H1 (cell line): ENCODE measurements at regions not wholly inside any gene's neighbourhood (a gene's known extent, or its start where the extent isn't known, plus 50 kb on each side); places are given as distances from the start of the nearest gene placed in this dataset.

ENCODE experiments used
- ATF3 ChIP-seq: IDR thresholded peaks from 2 replicates; pipeline ENCODE4 v1.6.1; 2011; ENCODE audit warnings: low read depth, mild to moderate bottlenecking, low read length; ENCODE audit not compliant: insufficient read depth
- CEBPB ChIP-seq: IDR thresholded peaks from 2 replicates; pipeline ENCODE4 v1.6.1; 2012; ENCODE audit warnings: low read depth, low read length
- SAP30 ChIP-seq: fragments of 300-600 bp; sonication (generic); IDR thresholded peaks from 2 replicates; pipeline ENCODE4 v1.7.1; 2012; ENCODE audit warnings: low read length, moderate library complexity, mild to moderate bottlenecking, inconsistent platforms; ENCODE audit not compliant: insufficient read depth, insufficient replicate concordance
- TF ChIP-seq, protein P1 (sequence below): fragments of 300-600 bp; sonication (generic); IDR thresholded peaks from 2 replicates; pipeline ENCODE4 v1.7.1; 2012; ENCODE audit warnings: low read length, moderate library complexity, mild to moderate bottlenecking, inconsistent platforms; ENCODE audit not compliant: insufficient replicate concordance

GRCh38 chr12:112645586-112645985, 146.0 kb upstream of the RPH3A start (continued):
- TF ChIP-seq, protein P1, sequence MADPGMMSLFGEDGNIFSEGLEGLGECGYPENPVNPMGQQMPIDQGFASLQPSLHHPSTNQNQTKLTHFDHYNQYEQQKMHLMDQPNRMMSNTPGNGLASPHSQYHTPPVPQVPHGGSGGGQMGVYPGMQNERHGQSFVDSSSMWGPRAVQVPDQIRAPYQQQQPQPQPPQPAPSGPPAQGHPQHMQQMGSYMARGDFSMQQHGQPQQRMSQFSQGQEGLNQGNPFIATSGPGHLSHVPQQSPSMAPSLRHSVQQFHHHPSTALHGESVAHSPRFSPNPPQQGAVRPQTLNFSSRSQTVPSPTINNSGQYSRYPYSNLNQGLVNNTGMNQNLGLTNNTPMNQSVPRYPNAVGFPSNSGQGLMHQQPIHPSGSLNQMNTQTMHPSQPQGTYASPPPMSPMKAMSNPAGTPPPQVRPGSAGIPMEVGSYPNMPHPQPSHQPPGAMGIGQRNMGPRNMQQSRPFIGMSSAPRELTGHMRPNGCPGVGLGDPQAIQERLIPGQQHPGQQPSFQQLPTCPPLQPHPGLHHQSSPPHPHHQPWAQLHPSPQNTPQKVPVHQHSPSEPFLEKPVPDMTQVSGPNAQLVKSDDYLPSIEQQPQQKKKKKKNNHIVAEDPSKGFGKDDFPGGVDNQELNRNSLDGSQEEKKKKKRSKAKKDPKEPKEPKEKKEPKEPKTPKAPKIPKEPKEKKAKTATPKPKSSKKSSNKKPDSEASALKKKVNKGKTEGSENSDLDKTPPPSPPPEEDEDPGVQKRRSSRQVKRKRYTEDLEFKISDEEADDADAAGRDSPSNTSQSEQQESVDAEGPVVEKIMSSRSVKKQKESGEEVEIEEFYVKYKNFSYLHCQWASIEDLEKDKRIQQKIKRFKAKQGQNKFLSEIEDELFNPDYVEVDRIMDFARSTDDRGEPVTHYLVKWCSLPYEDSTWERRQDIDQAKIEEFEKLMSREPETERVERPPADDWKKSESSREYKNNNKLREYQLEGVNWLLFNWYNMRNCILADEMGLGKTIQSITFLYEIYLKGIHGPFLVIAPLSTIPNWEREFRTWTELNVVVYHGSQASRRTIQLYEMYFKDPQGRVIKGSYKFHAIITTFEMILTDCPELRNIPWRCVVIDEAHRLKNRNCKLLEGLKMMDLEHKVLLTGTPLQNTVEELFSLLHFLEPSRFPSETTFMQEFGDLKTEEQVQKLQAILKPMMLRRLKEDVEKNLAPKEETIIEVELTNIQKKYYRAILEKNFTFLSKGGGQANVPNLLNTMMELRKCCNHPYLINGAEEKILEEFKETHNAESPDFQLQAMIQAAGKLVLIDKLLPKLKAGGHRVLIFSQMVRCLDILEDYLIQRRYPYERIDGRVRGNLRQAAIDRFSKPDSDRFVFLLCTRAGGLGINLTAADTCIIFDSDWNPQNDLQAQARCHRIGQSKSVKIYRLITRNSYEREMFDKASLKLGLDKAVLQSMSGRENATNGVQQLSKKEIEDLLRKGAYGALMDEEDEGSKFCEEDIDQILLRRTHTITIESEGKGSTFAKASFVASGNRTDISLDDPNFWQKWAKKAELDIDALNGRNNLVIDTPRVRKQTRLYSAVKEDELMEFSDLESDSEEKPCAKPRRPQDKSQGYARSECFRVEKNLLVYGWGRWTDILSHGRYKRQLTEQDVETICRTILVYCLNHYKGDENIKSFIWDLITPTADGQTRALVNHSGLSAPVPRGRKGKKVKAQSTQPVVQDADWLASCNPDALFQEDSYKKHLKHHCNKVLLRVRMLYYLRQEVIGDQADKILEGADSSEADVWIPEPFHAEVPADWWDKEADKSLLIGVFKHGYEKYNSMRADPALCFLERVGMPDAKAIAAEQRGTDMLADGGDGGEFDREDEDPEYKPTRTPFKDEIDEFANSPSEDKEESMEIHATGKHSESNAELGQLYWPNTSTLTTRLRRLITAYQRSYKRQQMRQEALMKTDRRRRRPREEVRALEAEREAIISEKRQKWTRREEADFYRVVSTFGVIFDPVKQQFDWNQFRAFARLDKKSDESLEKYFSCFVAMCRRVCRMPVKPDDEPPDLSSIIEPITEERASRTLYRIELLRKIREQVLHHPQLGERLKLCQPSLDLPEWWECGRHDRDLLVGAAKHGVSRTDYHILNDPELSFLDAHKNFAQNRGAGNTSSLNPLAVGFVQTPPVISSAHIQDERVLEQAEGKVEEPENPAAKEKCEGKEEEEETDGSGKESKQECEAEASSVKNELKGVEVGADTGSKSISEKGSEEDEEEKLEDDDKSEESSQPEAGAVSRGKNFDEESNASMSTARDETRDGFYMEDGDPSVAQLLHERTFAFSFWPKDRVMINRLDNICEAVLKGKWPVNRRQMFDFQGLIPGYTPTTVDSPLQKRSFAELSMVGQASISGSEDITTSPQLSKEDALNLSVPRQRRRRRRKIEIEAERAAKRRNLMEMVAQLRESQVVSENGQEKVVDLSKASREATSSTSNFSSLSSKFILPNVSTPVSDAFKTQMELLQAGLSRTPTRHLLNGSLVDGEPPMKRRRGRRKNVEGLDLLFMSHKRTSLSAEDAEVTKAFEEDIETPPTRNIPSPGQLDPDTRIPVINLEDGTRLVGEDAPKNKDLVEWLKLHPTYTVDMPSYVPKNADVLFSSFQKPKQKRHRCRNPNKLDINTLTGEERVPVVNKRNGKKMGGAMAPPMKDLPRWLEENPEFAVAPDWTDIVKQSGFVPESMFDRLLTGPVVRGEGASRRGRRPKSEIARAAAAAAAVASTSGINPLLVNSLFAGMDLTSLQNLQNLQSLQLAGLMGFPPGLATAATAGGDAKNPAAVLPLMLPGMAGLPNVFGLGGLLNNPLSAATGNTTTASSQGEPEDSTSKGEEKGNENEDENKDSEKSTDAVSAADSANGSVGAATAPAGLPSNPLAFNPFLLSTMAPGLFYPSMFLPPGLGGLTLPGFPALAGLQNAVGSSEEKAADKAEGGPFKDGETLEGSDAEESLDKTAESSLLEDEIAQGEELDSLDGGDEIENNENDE = no peak
- TF ChIP-seq SAP30 (no peak), CEBPB (no peak), ATF3 (no peak)
